HG03045 (cell line): ENCODE measurements at regions not wholly inside any gene's neighbourhood (a gene's known extent, or its start where the extent isn't known, plus 50 kb on each side); places are given as distances from the start of the nearest gene placed in this dataset.

ENCODE experiments used
- ATAC-seq: cut with Tn5 transposase; IDR thresholded peaks from one replicate; pipeline ENCODE4 v1.9.1; 2021; ENCODE audit warnings: mild to moderate bottlenecking, moderate library complexity; ENCODE audit not compliant: unreplicated experiment

DNA sequence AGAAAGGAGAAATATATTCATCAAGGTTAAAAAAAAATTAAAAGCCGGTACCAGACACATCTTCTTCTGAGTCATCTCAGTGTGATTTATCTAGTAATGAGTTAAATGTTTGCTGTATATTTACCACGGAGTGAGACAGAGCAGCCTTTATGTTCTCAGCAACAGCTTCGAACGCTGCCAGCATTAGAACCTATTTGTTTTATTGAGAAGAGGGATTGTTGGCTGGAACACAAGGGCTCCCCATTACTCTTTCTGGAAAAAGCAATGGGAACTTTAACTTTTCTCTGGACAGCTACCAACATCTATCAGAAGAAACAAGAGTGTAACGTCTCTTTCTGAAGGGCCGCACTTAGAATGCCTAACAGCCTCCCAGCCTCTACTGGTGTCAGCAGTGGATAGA lies 105.3 kb upstream of the TAB2 start:
- no peak for ATAC-seq

DNA sequence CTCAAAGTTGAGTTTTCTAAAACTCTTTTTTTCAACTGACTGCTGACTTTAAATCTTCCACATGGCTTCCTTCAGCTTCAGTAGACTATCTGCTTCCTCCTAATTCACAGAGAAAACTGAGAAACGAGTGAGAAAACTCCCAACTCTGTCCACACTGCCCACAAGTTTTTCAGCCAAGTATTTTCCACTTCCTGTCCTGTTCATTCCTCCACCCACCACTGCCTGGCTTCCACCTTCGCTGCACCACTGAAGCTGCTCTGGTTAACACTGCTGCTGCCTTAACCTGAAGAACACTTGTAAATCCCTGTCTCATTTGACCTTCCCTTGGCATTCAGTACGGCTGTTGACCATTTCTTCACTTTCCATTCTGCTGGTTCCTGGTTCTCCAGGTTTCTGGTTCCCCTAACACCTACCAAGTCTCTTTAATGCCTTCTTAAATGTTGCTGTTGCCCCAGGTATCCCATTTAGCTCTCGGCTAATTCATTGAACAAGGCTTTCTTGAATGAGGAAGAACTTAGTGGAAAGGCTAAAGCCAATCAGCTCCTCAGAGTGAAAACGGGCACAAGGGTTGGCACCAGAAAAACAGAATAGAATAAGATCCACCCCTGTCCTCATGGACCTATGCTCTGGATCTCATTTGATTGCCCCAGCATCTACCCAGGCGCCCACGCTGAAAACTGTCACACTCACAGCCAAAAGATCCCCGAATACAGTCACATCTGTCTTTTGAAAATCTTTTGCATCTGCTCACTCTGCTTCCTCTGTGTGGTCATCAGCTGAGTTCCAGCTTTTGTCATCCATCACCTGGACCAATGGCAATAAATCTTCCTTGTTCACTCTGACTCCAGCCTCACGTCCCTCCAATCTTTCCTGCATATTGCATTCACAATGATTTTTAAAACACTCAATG lies 104.4 kb upstream of the TAB2 start:
- peak; percentile 41 for ATAC-seq

DNA sequence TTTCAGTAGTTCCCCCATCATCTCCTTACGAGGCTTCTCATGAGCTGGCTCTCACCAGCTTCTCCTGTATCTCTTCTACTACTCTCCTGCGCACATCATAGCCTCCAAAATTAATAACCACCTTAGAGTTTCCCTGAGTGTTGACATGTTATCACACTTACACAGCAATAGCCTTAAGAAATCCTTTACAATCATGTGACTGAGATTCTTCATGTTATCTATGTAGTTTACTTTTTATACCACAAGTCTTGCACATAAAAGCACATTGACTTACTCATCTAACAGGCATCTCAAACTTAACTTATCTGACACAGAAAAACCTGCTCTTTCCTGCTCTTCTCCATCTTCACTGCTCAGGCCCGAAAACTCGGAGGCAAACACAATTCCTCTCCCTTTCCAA lies 103.7 kb upstream of the TAB2 start:
- ATAC-seq: no peak

DNA sequence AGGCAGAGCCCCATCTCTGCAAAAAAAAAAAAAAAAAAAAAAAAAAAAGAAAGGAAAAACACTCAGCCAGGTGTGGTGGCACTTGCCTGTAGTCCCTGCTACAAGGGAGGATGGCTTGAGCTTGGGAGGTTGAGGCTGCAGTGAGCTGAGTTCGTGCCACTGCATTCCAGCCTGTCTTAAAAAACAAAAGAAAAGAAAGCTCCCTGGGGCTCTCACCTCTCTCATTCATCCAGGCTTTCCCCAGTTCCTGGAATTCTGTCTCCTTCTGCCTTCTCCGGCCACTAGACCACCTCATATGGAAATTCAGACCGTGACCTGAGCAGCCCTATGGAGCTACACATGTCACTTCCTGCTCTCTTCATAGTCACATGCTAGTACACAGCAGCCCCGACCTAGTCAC lies 101.1 kb upstream of the TAB2 start:
- ATAC-seq: no peak

DNA sequence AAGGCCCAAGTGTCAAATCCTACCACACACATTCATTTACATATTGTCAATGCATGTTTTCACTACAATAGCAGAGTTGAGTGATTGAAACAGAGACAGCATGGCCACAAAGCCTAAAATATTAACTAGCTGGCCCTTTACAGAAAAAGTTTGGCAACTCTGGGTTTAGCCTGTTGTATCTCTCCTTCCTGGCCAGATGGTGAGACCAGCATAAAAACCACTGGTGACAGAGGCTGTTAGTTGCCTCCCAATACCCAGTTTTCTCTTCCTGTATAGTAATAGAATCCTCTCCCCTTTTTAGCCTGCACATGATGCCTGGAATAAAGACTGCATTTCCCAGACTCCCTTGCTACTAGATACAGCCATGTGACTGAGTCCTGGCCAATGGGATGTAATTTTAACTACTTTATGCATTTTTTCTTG lies 100.0 kb upstream of the TAB2 start:
- ATAC-seq: peak; percentile 55

DNA sequence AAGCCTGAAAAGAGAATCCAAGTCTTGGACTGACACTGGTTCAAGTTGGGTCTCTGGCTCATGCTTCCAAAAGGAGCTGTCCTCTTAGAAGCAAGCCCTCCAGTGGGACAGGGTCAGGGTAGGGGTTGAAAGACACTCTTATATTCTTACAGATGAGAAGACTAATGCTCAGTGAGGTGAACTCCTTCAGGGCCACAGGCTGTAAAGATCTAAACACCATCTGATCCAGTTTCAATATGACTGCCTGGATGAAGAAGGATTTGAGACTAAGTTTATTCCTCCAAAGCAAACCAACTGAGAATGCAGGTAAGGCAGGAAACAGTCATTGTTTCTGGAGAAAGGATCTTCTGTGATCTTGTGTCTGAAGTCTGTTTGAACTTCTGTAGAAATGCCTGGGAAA lies 99.0 kb upstream of the TAB2 start:
- no peak for ATAC-seq

DNA sequence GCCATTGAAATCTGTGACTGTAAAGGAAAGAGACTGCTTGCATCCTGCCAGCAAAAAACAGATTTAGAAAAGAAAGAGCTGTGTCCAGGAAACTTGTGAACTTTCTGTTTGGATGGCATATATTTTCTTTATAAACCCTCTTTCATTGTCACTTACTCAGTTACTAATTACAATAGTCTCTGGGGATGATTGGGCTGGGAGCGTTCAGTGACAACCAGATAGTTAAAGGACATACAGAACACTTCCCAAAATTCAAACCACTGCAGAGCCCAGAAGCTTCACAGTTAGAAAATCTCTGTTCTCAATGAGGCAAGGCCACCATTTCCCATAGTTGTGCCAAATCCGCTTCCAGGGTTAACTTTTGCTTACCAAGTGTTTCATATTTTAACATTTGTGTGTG lies 98.6 kb upstream of the TAB2 start:
- ATAC-seq: no peak

DNA sequence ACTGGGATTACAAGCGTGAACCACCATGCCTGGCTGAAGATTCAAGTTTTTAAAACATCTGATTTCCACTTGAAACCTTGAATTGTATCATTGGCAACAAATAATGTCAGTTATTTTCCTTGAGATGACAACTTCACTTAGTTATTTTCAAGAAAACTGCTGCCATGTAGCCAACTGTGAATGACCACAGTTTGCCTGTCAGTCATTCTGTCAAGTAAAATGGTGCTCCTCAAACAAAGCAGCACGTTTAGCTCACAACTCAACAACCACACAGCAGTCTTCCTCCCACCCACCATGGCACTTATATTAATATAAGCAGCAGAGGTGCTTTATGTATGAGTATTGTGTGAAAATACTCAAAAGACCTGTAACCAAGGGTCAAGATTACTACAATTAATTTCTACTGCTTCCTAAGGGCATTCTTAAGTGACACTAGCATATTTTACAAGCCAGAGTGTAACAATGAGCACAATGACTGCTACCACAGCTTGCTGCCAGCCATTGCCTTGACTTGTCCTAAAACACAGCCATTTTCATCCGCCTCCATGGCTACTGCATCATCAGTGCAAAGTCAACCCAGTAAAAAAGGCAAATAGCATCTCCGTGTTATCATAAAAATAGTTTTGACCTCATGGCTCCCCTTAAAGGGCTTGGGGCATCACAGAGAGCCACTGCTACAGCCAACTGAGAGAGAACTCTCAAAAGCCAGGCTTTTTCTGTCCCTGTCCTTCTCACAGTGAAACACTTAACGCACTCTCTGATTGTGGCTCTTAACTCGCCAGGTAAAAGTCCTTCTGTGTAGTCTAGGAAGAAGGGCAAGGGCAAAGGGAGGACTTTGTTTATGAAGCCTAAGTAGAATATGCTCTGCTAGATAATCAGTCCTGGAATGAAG lies 96.4 kb upstream of the TAB2 start:
- ATAC-seq: no peak

DNA sequence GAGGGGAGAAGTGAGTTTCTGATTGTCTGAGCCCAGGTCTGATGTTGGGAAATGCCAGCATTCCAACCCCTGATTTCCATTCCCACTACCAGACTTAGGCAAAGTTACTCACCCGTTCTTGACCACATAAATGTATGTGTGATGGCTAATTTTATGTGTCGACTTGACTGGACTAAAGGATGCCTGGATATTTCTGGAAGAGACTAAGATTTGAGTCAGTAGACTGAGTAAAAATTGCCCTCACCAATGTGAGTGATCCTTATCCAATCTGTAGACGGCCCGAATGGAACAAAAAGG lies 95.8 kb upstream of the TAB2 start:
- no peak for ATAC-seq

DNA sequence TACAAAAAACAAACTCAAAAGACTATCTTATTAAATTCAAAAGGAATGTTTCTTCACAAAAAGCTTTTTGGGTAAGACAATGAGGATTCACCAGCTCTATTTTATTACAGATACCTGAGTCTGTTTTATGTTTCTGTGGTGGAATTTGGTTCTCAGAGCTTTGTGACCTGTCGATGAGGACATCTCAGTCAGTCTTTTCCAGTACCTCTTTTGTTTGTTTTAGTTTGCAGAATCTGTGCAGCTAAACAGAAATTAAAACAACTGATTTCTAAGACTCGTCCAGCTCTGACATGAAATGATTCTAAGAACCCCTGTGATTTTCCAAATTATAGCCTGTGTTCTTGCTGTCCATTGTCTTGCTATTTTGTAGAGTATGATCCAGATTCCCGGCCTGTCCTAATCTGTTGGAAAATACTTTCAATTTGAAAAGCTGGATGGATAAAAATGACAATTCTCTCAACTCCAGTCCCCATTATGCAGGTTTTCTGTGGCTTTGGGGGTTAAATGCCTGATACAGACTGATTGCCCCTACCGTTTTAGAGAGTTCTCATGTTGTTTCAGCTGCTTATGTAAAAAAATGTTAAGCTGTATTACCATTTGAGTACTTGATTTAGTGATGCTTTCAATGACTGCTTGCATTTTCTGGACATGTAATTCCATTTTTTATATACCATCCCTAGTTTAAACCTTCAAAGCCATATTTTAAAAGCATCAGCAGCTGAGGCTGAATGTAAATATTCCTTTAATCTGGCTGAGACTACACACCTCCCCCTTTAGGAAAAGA lies 94.2 kb upstream of the TAB2 start:
- no peak for ATAC-seq

DNA sequence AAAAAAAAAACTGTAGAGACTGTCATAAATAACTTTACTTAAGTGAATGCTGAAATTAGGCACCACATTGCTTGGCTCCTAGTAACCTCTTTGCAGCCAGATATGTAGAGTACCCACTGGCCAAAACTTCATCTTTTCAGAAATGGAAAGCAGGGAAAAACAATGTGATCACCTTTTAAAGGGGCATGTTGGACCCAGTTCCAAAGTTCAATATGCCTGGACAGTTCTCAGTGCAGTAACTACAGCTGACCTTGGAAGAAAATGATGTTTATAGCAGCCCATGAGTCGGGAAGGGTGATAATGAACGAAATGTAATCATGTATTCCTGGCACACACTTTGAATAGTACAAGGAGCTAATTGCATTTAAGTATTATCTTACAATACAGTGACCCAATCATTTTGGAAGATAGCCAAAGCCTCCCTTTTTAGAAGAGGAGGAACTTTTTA lies 93.6 kb upstream of the TAB2 start:
- ATAC-seq: no peak

DNA sequence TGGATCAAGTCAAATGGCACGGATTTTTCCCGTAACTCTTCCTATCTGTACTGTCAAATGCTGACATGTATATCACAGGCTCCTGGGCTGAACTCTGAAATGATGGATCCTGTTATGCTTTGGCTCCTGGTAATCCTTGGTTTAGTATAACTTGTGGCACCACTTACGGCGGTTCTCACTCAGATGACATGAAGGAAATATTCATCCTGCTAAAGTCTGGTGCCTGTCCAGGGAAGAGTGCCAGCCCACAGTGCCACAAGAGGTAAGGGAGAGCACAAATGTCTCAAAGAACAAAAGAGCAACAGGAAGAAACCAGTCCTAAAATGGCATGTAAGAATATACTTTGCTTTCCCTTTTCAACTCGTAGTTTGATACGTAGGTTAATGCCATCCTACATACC lies 93.1 kb upstream of the TAB2 start:
- ATAC-seq: no peak

DNA sequence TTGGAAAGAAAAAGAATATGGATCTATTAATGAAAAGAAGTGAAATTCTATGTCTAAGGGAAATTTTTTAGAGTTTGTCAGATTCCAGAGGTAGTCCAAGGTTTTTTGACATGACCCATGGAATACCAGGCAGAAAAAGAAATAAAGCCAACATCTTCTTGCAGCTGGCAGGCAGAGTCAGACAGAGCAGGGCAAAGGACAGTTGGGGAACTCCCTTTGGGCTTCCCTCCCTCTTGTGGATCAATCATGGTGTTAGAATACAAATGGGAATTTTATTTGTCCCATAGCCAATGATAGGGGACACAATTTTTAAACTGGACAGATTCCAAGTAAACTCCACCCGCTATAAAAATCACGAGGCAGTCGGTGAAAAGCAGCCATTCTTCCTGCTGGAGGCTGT lies 92.1 kb upstream of the TAB2 start:
- ATAC-seq: no peak

DNA sequence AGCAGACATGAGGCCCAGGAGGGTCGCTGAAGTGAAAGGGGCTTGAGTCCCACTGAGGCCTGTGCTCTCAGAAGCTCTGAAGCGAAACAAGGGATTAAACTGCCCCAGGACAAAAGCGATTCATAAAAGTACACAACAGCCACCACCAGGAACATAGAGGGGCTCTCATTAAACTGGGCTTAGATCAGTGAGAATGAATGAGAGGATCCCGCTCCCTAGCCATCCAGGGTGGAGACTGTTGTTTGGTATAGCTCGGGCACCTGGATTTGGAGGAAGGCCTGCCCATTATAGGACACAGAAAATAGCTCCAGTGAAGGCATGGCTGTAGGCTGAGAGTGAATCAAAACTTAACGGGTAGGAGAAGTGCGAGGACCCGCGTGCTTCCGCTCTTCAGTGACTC lies 91.6 kb upstream of the TAB2 start:
- no peak for ATAC-seq

DNA sequence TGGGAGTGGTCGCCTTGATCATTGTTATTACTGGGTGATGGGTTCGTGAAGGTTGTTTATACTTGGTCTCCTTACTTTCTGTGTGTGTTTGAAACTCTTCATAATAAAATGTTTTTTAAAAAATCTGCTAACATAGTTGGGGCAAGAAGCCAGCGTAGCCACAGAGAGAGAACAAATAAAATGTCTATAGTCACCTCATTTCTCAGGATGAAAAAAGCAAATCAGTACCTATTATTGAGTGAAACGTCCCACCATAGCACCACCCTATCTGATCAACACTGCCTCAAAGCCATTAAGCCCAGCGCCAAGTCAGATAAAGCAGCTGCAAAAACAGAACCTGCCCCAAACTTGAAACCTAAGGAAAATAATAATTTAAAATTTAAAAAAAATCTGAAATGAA lies 89.7 kb upstream of the TAB2 start:
- no peak for ATAC-seq

DNA sequence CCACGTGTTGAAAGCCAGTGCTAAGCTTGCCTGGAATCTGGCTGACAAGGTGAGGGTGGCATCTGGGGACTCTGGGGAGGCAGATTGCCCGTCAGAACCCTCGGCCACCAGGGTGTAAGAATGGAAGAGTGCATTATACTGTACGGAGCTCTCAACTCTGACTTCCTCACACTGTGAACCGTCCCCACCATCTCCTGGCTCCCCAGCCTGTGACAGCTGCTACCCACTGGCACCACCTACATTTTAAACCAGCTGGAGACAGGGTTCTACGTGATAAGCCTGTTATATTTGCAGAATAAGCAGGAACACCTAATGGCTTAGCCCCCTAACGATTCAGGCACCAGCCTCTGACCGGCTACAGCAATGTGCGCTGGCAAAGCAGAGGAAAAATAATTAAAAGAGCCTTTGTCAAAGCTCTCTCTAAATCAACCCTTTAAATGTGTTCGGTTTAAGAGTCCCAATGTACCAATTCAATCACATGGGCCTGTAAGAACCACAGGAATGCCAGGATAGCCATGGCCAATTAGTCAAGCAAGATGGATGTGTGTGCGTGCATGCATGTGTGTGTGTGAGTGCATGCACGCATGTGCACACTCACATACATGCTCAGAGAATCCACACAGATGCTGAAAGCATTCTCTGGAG lies 89.1 kb upstream of the TAB2 start:
- no peak for ATAC-seq

DNA sequence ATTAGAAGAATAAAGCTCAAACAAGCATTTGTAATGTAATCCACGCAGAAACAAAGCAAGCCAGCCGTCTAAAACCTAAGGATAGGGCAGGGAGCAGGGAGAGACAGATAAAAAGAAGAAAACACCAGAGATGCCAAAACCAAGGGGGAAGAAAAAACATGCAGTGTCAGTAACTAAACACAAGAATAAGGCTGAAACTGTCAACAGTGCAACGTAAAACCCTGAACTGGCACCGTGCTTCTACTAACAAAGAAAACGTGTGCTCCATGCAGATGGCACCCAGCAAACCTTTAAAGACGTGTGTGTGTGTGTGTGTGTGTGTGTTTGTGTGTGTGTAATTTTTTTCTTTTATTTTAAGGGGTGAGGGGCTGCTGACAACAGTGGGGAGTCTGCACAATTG lies 88.4 kb upstream of the TAB2 start:
- ATAC-seq: no peak

DNA sequence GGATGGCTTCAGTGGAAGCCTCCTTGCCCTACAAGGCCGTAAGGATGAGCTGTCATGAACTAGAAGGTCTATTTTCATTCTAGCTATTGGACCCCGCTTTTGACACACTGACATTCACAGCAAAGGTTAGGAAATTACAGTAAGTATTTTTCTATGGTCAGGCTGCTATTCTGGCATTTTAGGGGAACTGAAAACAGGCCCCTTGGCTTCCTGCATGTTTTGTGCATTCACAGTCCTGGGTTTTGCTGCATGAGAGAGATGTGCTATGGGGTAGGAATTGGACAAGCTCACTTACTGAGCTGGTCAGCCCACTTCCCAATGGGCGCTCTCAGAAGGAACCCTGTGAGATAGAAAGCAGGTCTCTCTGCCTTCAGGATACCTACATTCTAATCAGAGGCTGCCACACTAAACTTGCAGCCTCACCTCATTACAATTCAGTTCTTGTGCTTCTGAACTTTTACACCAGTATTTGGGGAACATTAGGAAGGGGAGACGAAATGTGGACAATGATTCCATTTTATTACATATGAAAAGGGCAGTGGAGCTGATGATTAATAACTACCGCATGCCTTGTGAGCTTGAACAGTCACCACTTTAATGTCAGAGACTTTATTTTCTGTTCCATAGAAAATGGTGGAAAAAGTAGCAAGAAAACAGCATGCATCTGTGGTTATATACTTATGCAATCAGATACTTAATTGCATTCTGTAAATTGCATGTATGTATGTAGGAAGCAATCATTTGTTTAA lies 86.6 kb upstream of the TAB2 start:
- ATAC-seq: no peak

DNA sequence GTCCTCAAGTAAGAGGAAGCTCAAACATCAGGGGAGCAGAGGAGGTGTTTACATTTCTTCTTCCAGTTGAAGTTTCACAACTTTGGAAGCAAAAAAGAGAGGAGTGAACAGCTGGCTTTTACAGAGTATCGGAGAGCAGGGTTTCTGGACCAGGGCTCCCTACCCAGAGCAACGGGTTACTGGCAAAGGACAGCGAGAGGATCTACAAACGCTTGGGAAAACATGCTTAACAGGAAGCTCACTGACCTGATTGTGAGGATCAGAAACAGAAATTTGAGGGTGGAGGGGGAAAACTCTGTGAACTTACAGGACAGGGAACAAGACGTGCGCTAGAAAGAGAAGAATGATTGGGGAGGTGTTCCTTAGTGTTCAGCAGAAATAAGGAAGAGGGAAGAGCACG lies 85.7 kb upstream of the TAB2 start:
- ATAC-seq: no peak

DNA sequence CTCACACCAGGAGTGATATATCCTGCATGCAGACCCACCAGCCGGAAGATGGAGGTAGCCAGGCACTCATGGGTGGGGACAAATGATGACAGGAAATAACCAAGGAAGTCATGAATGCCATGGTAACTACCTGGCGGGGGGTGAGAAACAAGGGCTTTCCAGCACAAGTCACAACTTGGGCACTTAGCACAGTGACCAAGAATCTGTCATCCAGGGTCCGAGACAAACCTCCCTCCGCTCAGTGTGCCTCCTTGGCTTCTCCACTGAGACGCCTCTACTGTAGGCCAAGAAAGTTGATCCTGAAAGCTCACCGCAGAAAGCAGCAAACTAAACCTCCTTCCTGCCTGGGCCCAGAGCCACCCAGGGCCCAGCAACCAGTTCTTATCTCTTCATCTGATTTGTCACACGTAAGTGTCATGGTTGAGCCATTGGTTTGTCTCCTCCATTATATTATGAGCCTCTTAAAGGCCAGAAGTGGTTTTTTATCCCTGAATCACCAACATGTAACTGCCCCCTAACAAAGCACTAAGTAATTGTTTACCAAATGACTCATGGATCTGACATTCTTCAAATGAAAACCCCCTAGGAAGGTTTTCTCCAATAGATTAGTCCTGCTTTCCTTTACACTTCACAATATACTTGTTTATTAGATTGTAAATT lies 84.3 kb upstream of the TAB2 start:
- ATAC-seq: no peak
